Thyroid gland (tissue), 4 donors: ENCODE measurements at regions not wholly inside any gene's neighbourhood (a gene's known extent, or its start where the extent isn't known, plus 50 kb on each side); places are given as distances from the start of the nearest gene placed in this dataset.

Experiments
- DNase-seq, 2 donors: peaks; one replicate each; pipeline ENCODE4 v3.0.0-alpha.2; 2019
- H3K27ac ChIP-seq, 3 donors: fragments of 200-600 bp; sonication (generic); 1 replicate in 2 of 3; 2 replicates in 1 of 3; pipeline ENCODE4 v1.5.1; 2016 to 2019; ENCODE audit warnings: mild to moderate bottlenecking in 1 of 3, moderate library complexity in 1 of 3
- H3K27me3 ChIP-seq: fragments of 200-600 bp; sonication (generic); one replicate; pipeline ENCODE4 v1.5.1; 2019
- H3K36me3 ChIP-seq, 2 donors: fragments of 200-600 bp; sonication (generic); one replicate each; pipeline ENCODE4 v1.5.1; 2016 to 2019
- H3K4me1 ChIP-seq, 2 donors: fragments of 200-600 bp; sonication (generic); one replicate each; pipeline ENCODE4 v1.5.1; 2017 to 2019
- H3K4me3 ChIP-seq, 3 donors: fragments of 200-600 bp; sonication (generic); replicated peaks in 1 of 3; 1 replicate in 2 of 3; 2 replicates in 1 of 3; pipeline ENCODE4 v1.5.1; 2016; ENCODE audit warnings: mild to moderate bottlenecking in 1 of 3
- H3K9me3 ChIP-seq: fragments of 200-600 bp; sonication (generic); one replicate; pipeline ENCODE4 v1.5.1; 2017
- POLR2A ChIP-seq, 2 donors: fragments of 450-650 bp; IDR thresholded peaks; one replicate each; pipeline ENCODE4 v1.6.1; 2017; ENCODE audit warnings: antibody characterized with exemption in 2 of 2, mild to moderate bottlenecking in 2 of 2, moderate library complexity in 1 of 2
- WGBS, 2 donors: methylation state at CpG; one replicate each; pipeline ENCODE4 v1.1.5; 2017; 5-methylcytosine and 5-hydroxymethylcytosine counted together
- intact Hi-C: fragments of 100-400 bp; cut with DNase I; formaldehyde crosslinking; loops from one replicate; pipeline ENCODE4 v1.15.1; 2023
- TF ChIP-seq, protein P1 (sequence below), 6 experiments: fragments of 200-600 bp in 3 of 6; fragments of 450-650 bp in 3 of 6; sonication (generic) in 3 of 6; IDR thresholded peaks; one replicate each; pipeline ENCODE4 v1.5.1; 2016 to 2019; ENCODE audit warnings: antibody characterized with exemption in 6 of 6, mild to moderate bottlenecking in 2 of 6, inconsistent platforms in 1 of 6, moderate library complexity in 1 of 6

DNA sequence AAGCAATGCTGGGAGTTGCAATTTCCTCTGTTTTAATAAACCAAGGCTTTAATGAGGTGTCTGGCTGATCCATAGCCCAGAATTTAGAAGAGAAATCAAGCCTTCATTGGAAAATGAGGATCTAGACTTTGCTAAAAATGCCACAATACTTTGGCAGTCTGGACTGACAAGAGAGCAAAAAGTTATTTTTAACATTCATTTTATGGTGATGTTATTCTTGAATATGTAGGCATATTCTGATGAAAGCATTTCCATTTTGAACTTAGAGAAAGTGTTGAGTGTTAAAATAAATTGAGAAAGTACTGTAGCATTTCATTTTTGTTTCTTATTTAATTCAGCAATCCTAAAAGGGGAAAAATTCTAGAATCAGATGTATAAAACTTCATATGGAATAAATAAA lies 151.8 kb upstream of the HNMT start:
- Histone ChIP-seq H3K4me3 (no peak overlapping the region), H3K27me3 (no peaks in the 10 kb centered on the region), H3K9me3 (no peaks in the 10 kb centered on the region), H3K36me3 (no peaks in the 10 kb centered on the region), H3K27ac (no peak overlapping the region), H3K4me1 (no peaks in the 10 kb centered on the region)
- TF ChIP-seq, protein P1, sequence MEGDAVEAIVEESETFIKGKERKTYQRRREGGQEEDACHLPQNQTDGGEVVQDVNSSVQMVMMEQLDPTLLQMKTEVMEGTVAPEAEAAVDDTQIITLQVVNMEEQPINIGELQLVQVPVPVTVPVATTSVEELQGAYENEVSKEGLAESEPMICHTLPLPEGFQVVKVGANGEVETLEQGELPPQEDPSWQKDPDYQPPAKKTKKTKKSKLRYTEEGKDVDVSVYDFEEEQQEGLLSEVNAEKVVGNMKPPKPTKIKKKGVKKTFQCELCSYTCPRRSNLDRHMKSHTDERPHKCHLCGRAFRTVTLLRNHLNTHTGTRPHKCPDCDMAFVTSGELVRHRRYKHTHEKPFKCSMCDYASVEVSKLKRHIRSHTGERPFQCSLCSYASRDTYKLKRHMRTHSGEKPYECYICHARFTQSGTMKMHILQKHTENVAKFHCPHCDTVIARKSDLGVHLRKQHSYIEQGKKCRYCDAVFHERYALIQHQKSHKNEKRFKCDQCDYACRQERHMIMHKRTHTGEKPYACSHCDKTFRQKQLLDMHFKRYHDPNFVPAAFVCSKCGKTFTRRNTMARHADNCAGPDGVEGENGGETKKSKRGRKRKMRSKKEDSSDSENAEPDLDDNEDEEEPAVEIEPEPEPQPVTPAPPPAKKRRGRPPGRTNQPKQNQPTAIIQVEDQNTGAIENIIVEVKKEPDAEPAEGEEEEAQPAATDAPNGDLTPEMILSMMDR (IDR thresholded peaks at IDR 0.05) = no peak
- no peak for TF ChIP-seq POLR2A (IDR thresholded peaks at IDR 0.05)
- no peak for DNase-seq
- intact Hi-C loops = no loop called here

- Histone ChIP-seq H3K4me3 (no peak overlapping the region), H3K4me1 (no peaks in the 10 kb centered on the region), H3K9me3 (no peaks in the 10 kb centered on the region), H3K27ac (no peak overlapping the region), H3K27me3 (no peaks in the 10 kb centered on the region), H3K36me3 (no peaks in the 10 kb centered on the region)
- no peak for TF ChIP-seq POLR2A (IDR thresholded peaks at IDR 0.05)
- TF ChIP-seq, protein P1 (IDR thresholded peaks at IDR 0.05) = no peak
- WGBS, 2 donors = 85 to 93% methylated on average over 3 of the region's 3 CpGs
- intact Hi-C loops = no loop called here
- DNase-seq = no peak
These were observed 151.1 kb upstream of the HNMT start for GRCh38 chr2:137813176-137813575.

DNA sequence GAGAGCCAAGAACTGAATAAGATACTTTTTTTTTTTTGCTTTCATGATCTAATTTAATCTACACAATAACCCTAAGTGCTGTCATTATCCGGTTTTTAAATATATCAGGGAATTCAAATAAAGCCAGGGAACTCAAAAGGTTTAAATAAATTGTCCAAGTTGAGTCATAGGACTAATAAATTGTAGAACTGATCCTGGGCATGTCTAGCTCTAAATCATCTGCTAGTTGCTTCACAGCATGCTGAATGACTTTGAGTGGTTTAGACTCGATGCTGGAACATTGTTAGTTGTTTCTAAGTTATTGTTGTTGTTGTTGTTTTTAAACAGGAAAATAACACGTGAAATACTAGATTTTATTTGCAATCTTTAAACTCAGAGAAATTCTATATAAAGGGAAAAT lies 147.2 kb upstream of the HNMT start:
- Histone ChIP-seq H3K4me1 (no peaks in the 10 kb centered on the region), H3K27ac (no peak overlapping the region), H3K9me3 (no peaks in the 10 kb centered on the region), H3K4me3 (no peak overlapping the region), H3K27me3 (no peaks in the 10 kb centered on the region), H3K36me3 (no peaks in the 10 kb centered on the region)
- no peak for DNase-seq
- TF ChIP-seq, protein P1 (IDR thresholded peaks at IDR 0.05) = no peak
- WGBS, 2 donors = 68 to 74% methylated on average over 3 of the region's 3 CpGs
- intact Hi-C loops = no loop called here

DNA sequence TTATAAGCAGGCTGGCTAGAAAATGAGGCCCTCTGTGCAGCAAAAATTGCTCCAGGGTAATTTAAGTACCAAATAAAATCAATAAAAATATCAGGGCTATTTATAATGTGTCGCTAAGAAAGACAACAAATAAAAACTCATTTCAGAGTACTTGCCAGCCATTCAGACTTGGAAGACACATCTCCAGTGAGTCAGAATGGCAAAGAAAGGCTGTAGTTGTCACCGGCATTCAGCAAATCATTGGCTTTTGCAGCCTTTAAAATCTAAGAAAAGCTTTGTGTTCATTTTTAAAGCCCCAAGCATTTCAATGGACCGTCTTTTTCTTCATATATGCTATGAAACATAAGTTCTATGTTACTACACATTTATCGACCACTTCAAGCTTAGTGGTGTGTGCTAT lies 141.1 kb upstream of the HNMT start:
- intact Hi-C loops = no loop called here
- no peak for TF ChIP-seq POLR2A (IDR thresholded peaks at IDR 0.05)
- TF ChIP-seq, protein P1 (IDR thresholded peaks at IDR 0.05) = no peak
- DNase-seq = no peak
- Histone ChIP-seq H3K27ac (no peak overlapping the region), H3K9me3 (no peaks in the 10 kb centered on the region), H3K27me3 (no peaks in the 10 kb centered on the region), H3K4me3 (no peak overlapping the region), H3K4me1 (no peaks in the 10 kb centered on the region), H3K36me3 (no peaks in the 10 kb centered on the region)
- 91 to 93% methylated on average over 4 of the region's 4 CpGs for WGBS, 2 donors

DNA sequence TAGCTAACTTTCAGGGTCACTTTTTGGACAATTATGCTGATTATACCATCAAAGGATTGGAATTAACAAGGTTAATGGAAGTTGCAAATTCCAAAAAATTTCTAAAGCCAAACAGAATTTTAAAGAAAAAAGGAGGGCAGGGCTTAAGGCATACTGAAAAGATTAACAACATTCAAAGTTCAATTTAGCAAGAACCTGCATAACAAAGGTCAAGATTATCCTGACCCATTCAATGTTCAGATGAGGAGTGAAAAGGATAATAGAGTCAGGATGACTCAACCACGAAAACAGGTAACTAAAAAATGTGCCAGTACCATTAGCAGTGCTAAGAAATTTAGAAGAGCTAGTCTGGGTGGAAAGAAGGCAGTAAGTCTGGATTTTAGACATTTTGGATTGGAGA lies 139.8 kb upstream of the HNMT start:
- no peak for DNase-seq
- H3K4me3 ChIP-seq = no peak overlapping the region
- no peaks in the 10 kb centered on the region for H3K4me1 ChIP-seq
- no peak overlapping the region for H3K27ac ChIP-seq
- no peak for TF ChIP-seq POLR2A (IDR thresholded peaks at IDR 0.05)
- TF ChIP-seq, protein P1 (IDR thresholded peaks at IDR 0.05) = no peak
- WGBS, 2 donors = 70 to 74% methylated on average over 1 of the region's 1 CpG
- intact Hi-C loops = no loop called here
- no peaks in the 10 kb centered on the region for H3K27me3 ChIP-seq
- H3K36me3 ChIP-seq = no peaks in the 10 kb centered on the region
- no peaks in the 10 kb centered on the region for H3K9me3 ChIP-seq
